ENCODE measurements at regions not wholly inside any gene's neighbourhood (a gene's known extent, or its start where the extent isn't known, plus 50 kb on each side); places are given as distances from the start of the nearest gene placed in this dataset.
"Not testable (repeated sequence)": the region's sequence is repeated elsewhere in the genome, so short reads cannot be mapped to it uniquely, and the experiment has no call there.

DNA sequence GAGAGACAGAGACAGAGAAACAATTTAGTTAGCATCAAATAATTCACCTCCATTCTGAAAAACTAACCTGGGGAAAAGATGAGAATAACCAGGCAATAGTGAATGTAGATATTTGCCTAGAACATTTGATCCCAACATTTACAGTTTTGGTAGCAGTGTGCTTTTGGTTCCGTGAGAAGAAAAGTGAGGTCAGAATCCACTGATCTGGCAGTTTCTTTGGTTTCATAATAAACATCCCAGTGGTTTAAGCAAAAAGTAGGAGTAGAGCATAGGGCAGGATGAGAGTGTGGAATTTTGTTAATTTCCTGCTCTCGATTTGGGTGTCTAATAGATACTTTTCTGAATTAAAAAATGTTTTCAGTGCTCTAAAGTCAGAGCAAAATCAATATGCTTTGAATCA is 887.0 kb downstream of the NR2F1-AS1 start:
- Histone ChIP-seq H3K4me3 (no peak overlapping the region), H3K9me3 (no peaks in the 10 kb centered on the region), H3K4me1 (ENCODE audit: insufficient read depth) (no peaks in the 10 kb centered on the region), H3K27ac (no peak overlapping the region), H3K36me3 (no peaks in the 10 kb centered on the region), H3K27me3 (no peaks in the 10 kb centered on the region)
- TF ChIP-seq POLR2A (IDR thresholded peaks at IDR 0.05): no peak
- DNase-seq: no peak
- WGBS, 3 donors: 39 to 63% (median 44%) methylated on average over 2 of the region's 2 CpGs
- intact Hi-C loops (cut with DNase I): no loop called here

DNA sequence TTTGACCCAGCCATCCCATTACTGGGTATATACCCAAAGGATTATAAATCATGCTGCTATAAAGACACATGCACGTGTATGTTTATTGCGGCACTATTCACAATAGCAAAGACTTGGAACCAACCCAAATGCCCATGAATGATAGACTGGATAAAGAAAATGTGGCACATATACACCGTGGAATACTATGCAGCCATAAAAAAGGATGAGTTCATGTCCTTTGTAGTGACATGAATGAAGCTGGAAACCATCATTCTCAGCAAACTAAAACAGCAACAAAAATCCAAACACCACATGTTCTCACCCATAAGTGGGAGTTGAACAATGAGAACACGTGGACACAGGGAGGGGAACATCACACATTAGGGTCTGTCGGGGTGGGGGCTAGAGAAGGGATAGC is 889.1 kb downstream of the NR2F1-AS1 start:
- DNase-seq; H3K36me3 ChIP-seq; H3K4me3 ChIP-seq; H3K27me3 ChIP-seq; H3K4me1 ChIP-seq (ENCODE audit: insufficient read depth); H3K27ac ChIP-seq; H3K9me3 ChIP-seq; intact Hi-C loops (cut with DNase I): not testable (repeated sequence)
- 78 to 95% (median 87%) methylated on average over 5 of the region's 5 CpGs for WGBS, 3 donors

DNA sequence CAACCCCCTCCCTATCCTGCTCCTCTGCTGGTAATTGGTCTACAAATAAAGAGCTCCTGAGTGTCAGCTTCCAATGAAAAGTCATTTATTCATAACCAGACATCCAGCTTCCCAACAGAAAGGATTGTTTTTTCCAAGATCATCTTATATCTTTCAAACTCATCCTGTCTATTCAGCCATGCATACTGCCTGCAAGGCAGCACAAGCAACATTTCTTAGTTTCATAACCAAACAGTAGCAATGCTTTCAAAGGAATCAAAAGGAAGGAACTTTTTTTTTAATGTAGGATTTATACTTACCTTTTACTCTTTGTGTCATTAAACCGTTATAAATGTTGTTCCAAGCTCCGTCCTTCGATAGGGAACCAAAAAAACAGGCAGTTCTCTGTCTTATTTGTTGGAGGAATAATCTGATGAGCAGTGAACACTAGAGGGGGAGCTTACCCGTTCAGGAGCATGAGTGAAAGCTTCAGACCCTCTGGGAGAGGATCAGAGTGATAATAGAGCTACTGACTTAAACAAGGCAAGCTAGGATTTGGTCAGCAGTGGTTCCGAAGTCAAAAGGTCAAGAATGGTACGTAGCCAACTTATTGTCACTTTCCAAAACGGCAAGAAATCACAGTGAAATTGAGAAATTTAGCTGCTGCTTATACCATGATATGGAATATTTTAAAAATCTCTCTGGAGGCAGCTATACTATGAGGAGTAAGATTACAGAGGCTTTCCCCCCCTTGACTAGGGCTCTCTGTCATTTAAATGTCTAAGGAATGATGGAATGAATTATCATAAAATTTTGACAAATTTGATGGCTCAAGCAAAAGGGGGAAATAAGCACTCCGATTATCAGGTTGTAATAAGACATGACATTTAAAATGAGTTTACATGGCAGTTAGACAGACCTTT is 892.9 kb downstream of the NR2F1-AS1 start:
- intact Hi-C loops (cut with DNase I): no loop called here
- no peaks in the 10 kb centered on the region for H3K36me3 ChIP-seq
- TF ChIP-seq POLR2A (IDR thresholded peaks at IDR 0.05) (no peak), EP300 (IDR thresholded peaks at IDR 0.05) (no peak)
- TF ChIP-seq, protein P1, sequence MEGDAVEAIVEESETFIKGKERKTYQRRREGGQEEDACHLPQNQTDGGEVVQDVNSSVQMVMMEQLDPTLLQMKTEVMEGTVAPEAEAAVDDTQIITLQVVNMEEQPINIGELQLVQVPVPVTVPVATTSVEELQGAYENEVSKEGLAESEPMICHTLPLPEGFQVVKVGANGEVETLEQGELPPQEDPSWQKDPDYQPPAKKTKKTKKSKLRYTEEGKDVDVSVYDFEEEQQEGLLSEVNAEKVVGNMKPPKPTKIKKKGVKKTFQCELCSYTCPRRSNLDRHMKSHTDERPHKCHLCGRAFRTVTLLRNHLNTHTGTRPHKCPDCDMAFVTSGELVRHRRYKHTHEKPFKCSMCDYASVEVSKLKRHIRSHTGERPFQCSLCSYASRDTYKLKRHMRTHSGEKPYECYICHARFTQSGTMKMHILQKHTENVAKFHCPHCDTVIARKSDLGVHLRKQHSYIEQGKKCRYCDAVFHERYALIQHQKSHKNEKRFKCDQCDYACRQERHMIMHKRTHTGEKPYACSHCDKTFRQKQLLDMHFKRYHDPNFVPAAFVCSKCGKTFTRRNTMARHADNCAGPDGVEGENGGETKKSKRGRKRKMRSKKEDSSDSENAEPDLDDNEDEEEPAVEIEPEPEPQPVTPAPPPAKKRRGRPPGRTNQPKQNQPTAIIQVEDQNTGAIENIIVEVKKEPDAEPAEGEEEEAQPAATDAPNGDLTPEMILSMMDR (IDR thresholded peaks at IDR 0.05): no peak
- H3K4me3 ChIP-seq: peak overlapping the region; percentile 3
- WGBS, 3 donors: 31 to 36% (median 34%) methylated on average over 8 of the region's 8 CpGs
- no peaks in the 10 kb centered on the region for H3K27me3 ChIP-seq
- no peak for DNase-seq
- no peak overlapping the region for H3K27ac ChIP-seq
- no peaks in the 10 kb centered on the region for H3K4me1 ChIP-seq (ENCODE audit: insufficient read depth)
- no peaks in the 10 kb centered on the region for H3K9me3 ChIP-seq

DNA sequence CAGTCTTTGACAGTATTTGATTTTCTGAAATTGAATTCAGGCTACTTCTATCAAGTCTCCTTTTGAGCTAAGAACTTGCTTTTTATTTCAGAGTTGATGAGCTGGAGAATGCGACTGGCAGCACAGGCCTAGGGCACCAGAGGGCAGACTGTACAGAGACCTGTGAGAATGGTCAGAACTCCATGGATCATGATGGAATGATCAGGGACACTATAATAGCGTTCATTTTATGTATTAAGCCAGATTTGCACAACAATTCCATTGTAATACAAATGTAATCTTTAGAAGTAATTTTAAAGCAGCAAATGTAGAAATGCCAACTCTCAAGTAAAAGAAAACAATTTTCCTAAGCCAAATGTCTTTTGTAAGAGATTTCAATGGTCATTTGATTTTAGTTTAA is 902.4 kb downstream of the NR2F1-AS1 start:
- Histone ChIP-seq H3K27ac (no peak overlapping the region), H3K4me3 (no peak overlapping the region), H3K27me3 (no peaks in the 10 kb centered on the region), H3K4me1 (ENCODE audit: insufficient read depth) (no peaks in the 10 kb centered on the region), H3K9me3 (no peaks in the 10 kb centered on the region), H3K36me3 (no peaks in the 10 kb centered on the region)
- 81% methylated on average over 2 of the region's 2 CpGs for WGBS, 3 donors
- DNase-seq: no peak
- TF ChIP-seq, protein P1 (IDR thresholded peaks at IDR 0.05): no peak
- TF ChIP-seq POLR2A (IDR thresholded peaks at IDR 0.05) (no peak), EP300 (IDR thresholded peaks at IDR 0.05) (no peak)
- intact Hi-C loops (cut with DNase I): no loop called here

DNA sequence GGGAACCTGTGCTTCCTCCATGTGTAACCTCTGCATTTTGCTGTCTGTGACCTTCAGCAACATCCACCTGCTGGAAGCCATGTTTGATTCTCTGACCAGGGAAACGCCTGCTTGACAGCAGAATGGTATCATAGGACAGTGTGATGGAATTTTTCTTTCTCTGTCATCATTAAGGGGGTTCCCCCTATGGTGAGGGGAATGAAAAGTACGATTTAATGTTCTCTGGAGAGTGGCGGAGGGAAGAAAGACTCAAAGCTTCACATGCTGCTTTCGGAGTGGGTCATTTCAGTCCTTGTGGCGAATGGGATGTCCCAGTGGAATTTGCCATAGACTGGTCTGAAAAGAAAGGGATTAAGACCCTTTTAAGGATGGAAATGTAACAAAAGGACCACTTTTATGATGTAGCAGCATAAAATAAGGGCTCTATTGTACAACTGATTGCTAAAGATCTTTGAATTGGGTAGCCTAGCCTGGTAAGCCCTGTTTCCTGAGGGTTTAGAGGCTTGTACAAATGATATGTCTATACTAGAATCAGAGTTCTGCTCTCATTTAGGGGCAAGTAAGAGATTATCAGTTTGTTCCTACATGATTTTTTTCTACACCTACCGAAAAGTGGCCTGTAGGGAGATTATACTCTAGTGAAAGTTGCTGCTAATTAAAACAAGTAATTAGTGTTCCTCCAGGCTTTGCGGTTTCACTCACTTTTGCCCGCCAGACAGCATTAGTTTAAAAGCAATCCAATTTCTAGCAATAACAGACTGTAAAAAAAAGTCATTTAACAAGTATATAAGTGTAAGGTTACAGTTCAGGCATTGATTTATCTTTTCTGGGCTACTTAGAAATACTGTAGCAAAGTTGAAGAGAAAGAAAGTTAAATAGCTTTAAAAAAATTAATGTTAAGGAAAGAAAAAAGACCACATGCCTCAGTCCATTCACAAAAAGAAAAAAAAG is 904.5 kb downstream of the NR2F1-AS1 start:
- intact Hi-C loops (cut with DNase I): no loop called here
- Histone ChIP-seq H3K36me3 (no peaks in the 10 kb centered on the region), H3K9me3 (no peaks in the 10 kb centered on the region), H3K27me3 (no peaks in the 10 kb centered on the region), H3K4me1 (ENCODE audit: insufficient read depth) (no peaks in the 10 kb centered on the region), H3K4me3 (no peak overlapping the region), H3K27ac (no peak overlapping the region)
- 92 to 96% (median 94%) methylated on average over 8 of the region's 8 CpGs for WGBS, 3 donors
- no peak for DNase-seq
- no peak for TF ChIP-seq POLR2A (IDR thresholded peaks at IDR 0.05)
- TF ChIP-seq, protein P1 (IDR thresholded peaks at IDR 0.05): no peak
- no peak for TF ChIP-seq EP300 (IDR thresholded peaks at IDR 0.05)
